ENCODE measurements at regions not wholly inside any gene's neighbourhood (a gene's known extent, or its start where the extent isn't known, plus 50 kb on each side); places are given as distances from the start of the nearest gene placed in this dataset.
"Not testable (repeated sequence)": the region's sequence is repeated elsewhere in the genome, so short reads cannot be mapped to it uniquely, and the experiment has no call there.

- no peak for DNase-seq (ENCODE audit: low read depth in 2 of 3, low spot score in 2 of 3)
Observed at GRCh38 chr3:198096015-198096414, 136.0 kb downstream of the LMLN start.

- no peak for DNase-seq (ENCODE audit: low read depth in 2 of 3, low spot score in 2 of 3)
Observed at GRCh38 chr3:198097048-198097447, 137.0 kb downstream of the LMLN start.

GRCh38 chr3:198098661-198099081 lies 138.7 kb downstream of the LMLN start:
- DNase-seq (ENCODE audit: low read depth in 2 of 3, low spot score in 2 of 3), result not testable (repeated sequence)

GRCh38 chr3:198103070-198103469 lies 143.1 kb downstream of the LMLN start:
- not testable (repeated sequence) for DNase-seq (ENCODE audit: low read depth in 2 of 3, low spot score in 2 of 3)

- no peak for DNase-seq (ENCODE audit: low read depth in 2 of 3, low spot score in 2 of 3)
Observed at GRCh38 chr3:198106265-198106664, 146.2 kb downstream of the LMLN start.

GRCh38 chr3:198107840-198108734 lies 148.1 kb downstream of the LMLN start:
- no peak for DNase-seq (ENCODE audit: low read depth in 2 of 3, low spot score in 2 of 3)

GRCh38 chr3:198109883-198110282 lies 149.9 kb downstream of the LMLN start:
- no peak for DNase-seq (ENCODE audit: low read depth in 2 of 3, low spot score in 2 of 3)

GRCh38 chr3:198112031-198112430 lies 152.0 kb downstream of the LMLN start:
- no peak for DNase-seq (ENCODE audit: low read depth in 2 of 3, low spot score in 2 of 3)

- DNase-seq (ENCODE audit: low read depth in 2 of 3, low spot score in 2 of 3), result no peak
Observed at GRCh38 chr3:198113206-198114053, 153.4 kb downstream of the LMLN start.

- not testable (repeated sequence) for DNase-seq (ENCODE audit: low read depth in 2 of 3, low spot score in 2 of 3)
Observed at GRCh38 chr3:198114516-198114915, 154.5 kb downstream of the LMLN start.

- not testable (repeated sequence) for DNase-seq (ENCODE audit: low read depth in 2 of 3, low spot score in 2 of 3)
Observed at GRCh38 chr3:198122184-198122583, 162.2 kb downstream of the LMLN start.

GRCh38 chr3:198137038-198137835 lies 177.2 kb downstream of the LMLN start:
- not testable (repeated sequence) for DNase-seq (ENCODE audit: low read depth in 2 of 3, low spot score in 2 of 3)

- not testable (repeated sequence) for DNase-seq (ENCODE audit: low read depth in 2 of 3, low spot score in 2 of 3)
Observed at GRCh38 chr3:198138205-198138604, 178.2 kb downstream of the LMLN start.

GRCh38 chr3:198139037-198139436 lies 179.0 kb downstream of the LMLN start:
- DNase-seq (ENCODE audit: low read depth in 2 of 3, low spot score in 2 of 3), result not testable (repeated sequence)

- DNase-seq (ENCODE audit: low read depth in 2 of 3, low spot score in 2 of 3), result not testable (repeated sequence)
Observed at GRCh38 chr3:198139513-198140167, 179.6 kb downstream of the LMLN start.

GRCh38 chr3:198143300-198144137 lies 183.5 kb downstream of the LMLN start:
- not testable (repeated sequence) for DNase-seq (ENCODE audit: low read depth in 2 of 3, low spot score in 2 of 3)

- not testable (repeated sequence) for DNase-seq (ENCODE audit: low read depth in 2 of 3, low spot score in 2 of 3)
Observed at GRCh38 chr3:198145231-198145784, 185.3 kb downstream of the LMLN start.

GRCh38 chr3:198146070-198146469 lies 186.1 kb downstream of the LMLN start:
- DNase-seq (ENCODE audit: low read depth in 2 of 3, low spot score in 2 of 3), result not testable (repeated sequence)

- DNase-seq (ENCODE audit: low read depth in 2 of 3, low spot score in 2 of 3), result not testable (repeated sequence)
Observed at GRCh38 chr3:198146559-198147164, 186.6 kb downstream of the LMLN start.
